AG08395 (cell line): ENCODE measurements at regions not wholly inside any gene's neighbourhood (a gene's known extent, or its start where the extent isn't known, plus 50 kb on each side); places are given as distances from the start of the nearest gene placed in this dataset.
"Not testable (repeated sequence)": the region's sequence is repeated elsewhere in the genome, so short reads cannot be mapped to it uniquely, and the experiment has no call there.

Experiments
- DNase-seq: peaks from one replicate; pipeline ENCODE4 v3.0.0; 2012; ENCODE audit warnings: mixed read lengths, low spot score

DNA sequence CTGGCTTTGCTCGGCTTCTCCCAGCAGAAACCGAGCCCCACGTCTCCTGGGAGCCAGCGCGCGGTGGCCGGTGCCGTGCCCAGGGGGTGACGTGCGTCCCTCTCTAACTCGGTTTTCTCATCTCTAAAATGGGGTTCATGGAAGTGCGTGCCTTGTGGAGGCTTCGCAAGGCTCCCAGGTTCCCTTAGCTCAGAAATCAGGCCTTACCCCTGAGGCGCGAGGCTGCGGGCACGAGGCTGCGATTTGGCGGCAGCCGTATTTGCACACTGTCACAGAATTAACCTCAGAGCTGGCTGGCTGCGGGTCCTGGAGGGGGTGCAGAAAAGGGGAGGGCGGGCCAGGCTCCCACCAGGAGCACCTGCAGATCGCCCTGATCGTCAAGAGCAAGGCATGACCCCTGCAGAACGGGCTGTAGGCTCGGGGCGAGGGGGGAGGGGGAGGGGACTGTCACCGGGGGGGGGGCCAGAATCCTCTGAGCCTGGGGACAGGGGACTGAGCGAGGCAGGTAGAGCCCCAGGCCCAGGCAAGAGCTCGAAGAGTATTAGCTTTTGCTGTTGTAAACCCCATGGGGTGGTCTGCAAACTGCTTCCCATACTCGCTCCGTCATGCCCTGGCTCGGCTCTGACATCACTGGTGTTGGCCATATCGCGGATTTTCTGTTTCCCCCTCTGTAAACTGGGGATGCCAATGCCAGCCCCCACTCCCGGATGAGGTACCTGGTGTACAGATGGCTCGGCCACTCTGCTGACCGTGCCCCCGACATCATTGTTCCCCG is 62.2 kb downstream of the CCNE1 start:
- DNase-seq, result no peak

DNA sequence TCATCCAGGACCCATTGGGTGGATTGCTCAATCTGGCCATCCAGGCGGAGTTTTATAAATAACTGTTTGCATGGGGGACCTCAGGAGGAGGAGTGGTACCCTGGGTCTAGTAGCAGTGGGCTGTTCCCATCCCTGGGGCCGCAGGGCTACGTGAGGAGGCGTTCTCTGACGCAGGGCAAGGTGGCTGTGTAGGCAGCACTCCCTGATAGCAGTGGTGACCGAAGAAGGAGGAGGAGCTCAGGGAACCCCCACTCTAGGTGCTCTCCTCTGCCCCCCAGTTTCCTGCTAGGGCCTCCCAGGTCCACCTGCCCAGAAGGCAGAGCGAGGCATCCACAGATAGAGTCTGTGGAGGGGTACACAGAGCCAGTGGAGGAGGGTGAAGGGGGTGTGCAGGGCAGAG is 64.1 kb downstream of the CCNE1 start:
- DNase-seq, result no peak

DNA sequence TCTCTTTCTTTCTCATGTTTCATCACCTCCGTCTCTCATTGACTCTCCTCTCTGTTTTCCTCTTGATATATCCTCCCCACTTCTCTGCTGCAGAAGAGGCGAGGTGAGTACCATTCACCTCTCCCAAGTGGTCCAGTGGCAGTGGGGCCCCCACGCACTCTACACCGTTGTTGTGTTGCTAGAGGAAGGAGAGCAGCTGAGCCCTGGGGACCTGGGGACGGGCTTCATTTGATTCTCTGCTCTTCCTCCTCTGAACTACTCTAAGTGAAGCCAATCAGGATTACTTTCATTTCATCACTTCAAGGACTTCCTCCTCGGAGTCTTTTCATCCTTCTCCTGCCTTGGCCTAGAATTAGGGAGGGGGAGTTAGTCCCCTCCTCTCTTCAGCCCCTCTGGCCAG is 64.6 kb downstream of the CCNE1 start:
- DNase-seq, result no peak

DNA sequence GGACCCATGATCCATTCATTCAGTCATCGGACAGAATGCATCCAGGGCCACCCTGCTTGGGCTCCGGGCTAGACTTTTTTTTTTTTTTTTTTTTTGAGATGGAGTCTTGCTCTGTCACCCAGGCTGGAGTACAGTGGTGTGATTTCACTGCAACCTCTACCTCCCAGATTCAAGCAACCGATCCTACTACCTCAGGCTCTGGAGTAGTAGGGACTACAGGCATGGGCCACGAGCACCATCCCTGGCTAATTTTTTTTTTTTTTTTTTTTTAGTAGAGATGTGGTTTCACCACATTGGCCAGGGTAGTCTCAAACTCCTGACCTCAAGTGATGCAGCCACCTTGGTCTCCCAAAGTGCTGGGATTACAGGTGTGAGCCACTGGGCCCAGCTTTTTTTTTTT is 65.1 kb downstream of the CCNE1 start:
- not testable (repeated sequence) for DNase-seq

DNA sequence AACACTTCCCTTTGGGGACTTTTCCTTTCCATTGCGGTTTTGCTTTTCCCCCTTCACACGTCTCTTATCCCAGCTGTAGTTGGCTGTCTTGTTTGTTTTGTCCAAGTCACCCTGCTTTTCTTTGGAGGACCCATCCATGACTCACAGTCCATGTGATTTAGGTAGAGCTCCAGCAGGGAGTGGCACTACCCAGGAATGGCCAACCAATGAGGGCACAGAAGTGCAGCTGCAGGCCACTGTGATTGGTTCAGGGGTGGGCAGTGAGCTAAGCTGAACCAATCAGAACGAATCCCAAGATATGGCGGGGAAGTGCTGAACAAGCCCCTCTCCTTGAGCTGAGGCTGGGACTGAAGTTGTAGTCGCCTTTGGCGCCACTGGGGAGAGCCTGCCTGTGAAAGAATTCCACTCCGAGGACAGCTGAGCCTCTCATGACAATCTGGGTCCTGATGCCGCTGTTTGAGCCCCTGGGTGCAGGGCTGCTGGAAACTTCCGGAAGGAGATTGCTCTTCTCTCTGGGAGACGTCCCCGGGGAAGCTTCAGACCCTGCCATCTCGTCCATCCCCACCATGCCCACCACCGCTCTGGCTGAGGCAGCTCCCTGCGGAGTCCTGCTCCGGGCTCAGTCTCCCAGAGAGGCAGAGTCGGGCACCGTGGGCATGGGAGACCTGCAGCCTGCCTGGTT is 62.9 kb upstream of the URI1 start:
- DNase-seq, result peak; percentile 93

DNA sequence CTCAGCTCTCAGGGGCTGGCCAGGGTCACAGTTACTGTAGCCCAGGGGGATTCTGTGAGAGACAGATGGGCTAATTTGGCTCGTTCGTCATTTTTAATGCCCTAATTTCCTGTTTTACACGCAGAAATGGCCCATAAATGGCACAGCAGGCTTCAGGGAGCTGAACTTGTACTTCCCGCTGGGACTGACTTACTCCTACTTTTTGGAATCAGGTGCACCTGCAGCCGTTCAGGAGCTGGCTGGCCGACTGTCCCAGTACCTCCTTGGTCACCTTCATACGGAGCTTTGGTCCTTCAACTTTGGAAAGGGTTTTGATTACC is 62.4 kb upstream of the URI1 start:
- DNase-seq, result no peak

DNA sequence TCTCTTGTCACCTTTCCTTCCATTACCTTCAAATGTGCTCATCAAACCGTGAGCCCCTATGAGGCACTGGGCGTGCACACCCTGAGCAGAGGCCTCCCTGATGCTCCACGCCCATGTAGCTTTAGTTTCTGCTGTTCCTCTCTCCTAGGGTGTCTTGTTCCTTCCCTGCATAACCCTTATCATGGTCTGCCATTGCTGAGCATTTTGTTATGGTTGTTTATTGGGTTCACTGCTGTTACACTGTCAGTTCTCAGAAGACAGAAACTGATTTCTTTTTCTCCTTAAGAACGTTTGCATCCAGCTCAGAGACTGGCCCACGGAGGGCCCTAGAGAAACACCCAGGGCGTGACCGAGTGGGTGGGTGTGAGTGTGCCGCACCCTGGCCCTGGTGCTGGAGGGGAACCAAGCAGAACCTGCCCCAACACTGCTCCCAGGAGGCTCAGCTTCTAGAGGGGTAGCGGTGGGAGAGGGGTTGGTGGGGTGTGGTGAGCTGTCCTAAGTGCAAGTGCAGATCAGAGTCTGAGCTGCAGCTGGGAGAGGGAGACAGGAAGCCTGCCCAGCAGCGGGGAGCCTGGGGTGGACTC is 61.4 kb upstream of the URI1 start:
- DNase-seq, result no peak

DNA sequence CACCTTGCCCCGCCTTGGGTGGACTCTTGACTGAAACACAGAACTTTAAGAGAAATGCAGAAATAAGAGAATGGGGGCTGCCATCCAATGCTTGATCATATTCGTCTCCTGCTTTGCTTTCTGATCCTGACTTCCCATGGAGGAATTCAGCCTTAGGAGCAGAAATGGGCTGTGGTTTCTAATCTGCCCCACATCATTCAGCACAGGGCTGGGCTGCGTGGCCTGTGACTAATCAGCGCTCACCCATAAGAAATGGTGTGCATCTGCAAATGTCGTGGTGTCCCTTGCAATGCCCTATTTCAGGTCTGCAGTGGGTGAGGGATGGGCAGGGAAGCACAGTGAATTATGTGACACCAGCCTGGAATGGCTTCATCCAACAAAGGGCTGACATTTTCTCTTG is 60.7 kb upstream of the URI1 start:
- DNase-seq, result peak; percentile 64

DNA sequence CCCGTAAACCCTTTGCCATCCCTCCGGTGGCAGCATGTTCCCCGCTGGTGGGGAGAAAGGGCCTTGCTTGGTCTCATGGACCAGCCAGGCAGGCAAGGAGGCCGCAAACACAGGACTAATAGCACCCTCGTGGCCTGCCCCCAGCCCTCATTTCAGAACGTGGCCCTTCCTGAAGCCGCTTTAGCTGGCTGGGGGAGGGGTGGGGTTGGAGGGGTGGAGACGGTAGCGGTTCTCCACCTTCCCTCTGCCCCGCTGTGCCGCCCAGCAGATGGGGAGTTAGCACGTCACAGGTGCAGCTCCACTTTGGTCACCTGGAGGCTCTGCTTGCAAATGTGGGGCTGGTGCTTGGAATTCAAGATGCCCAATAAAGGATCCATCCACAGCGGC is 59.3 kb upstream of the URI1 start:
- no peak for DNase-seq

DNA sequence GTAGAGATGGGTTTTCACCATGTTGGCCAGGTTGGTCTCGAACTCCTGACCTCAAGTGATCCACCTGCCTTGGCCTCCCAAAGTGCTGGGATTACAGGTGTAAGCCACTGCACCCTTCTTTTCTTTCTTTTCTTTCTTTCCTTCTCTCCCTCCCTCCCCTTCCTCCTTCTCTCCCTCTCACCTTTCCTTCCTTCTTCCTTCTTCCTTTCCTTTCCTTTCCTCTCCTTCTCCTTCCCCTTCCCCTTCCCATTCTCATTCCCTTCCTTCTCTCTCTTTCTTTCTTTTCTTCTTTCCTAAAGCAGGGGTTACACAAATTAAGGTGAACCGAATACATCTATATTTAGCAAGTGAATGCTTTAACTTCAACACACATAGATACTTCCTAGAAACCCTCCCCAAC is 58.0 kb upstream of the URI1 start:
- DNase-seq, result no peak

DNA sequence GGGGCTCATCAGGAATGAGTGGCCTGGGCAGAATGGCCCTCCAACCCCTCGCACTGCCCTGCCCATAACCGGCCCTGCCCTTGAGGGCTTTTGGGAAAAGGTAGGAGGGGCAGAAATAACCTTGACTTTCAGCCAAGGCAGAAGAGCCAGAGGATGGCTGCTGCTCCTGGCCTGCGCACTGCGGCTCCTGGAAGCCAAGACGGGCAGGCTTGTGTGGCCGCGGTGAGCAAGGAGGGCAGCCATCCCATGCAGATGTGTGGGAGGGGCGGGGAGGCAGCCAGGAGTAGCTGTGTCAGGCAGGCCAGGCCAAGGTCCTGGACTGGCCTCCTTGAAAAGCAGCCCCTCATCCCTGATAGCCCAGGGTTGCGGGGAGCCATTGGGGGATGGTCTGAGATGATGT is 57.6 kb upstream of the URI1 start:
- no peak for DNase-seq

DNA sequence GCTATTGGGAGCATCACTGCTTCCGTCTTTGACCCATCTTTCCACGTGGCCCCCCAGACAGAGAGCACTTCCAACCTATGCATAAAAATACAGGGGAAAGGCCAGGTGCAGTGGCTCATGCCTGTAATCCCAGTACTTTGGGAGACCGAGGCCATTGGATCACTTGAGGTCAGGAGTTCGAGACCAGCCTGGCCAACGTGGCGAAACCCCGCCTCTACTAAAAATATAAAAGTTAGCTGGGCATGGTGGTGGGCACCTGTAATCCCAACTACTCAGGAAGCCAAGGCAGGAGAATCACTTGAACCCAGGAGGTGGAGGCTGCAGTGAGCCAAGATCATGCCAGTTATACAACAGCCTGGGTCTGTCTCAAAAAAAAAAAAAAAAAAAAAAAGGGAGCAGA is 55.9 kb upstream of the URI1 start:
- not testable (repeated sequence) for DNase-seq

DNA sequence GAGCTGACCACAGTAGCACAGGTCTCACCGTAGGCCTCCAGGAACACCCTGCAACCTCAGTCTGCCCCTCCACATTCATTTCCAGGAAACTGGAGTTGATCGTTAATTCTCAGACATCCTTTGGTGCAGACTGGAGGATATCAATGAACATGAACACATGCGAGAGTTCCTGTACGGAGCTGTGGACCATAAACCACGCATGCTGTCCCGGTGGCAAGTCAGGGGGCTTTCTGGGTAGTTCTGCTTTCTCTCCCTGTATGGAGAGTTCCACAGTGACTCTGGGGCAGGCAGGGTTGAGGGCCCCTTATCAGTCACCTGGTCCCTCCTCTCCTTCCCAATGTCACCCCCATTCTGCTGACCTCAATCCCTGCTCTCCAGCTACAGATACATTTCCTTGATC is 55.5 kb upstream of the URI1 start:
- no peak for DNase-seq

DNA sequence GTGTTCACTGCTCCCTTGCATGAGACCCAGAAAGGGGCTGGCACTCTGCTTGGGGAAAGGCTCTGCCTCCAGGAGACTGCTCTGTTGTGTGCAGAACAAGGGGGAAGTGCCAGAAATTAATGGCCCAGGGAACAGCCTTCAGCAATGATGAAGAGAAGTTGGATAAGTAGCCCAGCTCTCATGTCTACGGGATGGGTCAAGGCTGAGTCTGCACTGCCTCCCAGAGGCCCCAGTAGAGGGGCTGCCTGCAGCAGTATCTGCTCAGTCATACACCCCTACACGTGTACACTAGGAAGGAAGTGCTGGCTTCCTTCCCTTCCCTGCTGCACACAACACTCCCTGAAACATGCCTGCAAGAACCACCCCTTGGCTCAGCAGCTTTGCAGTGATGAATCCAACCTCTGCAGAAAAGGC is 54.6 kb upstream of the URI1 start:
- DNase-seq, result peak; percentile 20

DNA sequence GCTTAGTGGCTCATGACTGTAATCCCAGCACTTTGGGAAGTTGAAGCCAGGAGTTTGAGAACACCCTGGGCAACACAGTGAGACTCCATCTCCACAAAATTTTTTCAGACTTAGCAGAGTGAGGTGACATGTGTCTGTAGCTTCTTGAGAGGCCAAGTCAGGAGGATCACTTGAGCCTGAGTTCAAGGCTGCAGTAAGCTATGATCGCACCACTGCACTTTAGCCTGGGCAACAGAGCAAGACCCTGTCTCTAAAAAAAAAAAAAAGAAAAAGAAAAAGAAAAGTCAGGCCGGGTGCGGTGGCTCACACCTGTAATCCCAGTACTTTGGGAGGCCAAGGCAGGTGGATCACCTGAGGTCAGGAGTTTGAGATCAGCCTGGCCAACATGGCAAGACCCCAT is 54.0 kb upstream of the URI1 start:
- DNase-seq, result not testable (repeated sequence)

DNA sequence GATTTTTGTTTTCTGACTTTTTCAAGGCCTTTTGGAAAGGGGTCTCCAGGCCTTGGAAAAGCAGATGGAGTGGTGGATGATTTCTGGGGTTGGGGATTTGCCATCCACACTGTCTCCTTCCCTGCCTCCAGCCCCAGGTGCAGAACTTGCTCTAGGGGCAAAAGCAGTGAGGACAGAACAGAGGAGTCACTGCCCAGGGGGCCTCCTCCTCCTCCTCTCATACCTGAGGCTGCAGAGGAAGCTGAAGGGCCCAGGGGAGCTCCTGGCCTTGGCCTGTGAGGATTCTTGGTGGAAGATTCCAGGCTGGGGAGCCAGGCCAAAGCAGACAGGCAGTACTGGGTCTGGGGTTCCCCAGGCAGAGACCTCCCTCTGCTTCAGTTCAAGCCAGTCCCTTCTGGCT is 52.3 kb upstream of the URI1 start:
- DNase-seq, result no peak

DNA sequence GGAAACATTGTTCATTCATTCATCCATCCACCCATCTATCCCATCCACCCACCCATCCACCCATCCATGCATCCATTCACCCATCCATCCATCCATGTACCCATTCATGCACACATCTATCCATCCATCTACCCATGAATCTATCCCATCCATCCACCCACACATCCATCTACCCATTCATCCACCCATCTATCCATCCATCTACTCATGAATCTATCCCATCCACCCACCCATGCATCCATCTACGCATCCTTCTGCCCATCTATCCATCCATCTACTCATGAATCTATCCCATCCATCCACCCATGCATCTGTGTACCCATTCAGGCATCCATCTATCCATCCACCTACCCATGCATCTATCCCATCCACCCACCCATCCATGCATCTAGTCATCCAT is 51.6 kb upstream of the URI1 start:
- DNase-seq, result no peak
